PC-3 (cell line): ENCODE measurements at regions not wholly inside any gene's neighbourhood (a gene's known extent, or its start where the extent isn't known, plus 50 kb on each side); places are given as distances from the start of the nearest gene placed in this dataset. TPM values are rescaled to one million over a fixed set of nuclear protein-coding genes. Genes with fewer than 3 reads are reported as not detected.

Experiments
- ATAC-seq: fragments of 200-7000 bp; cut with Tn5 transposase; 2 replicates; pipeline ENCODE4 v1.9.1; 2020; ENCODE audit warnings: mild to moderate bottlenecking, moderate library complexity
- BruUV-seq: library from RNA; stranded (reverse); fragments of 400-500 nt; replicated peaks from 2 replicates; lab custom pipeline; 2021; lab: Mats Ljungman, UMichigan
- CTCF ChIA-PET: fragments of 300-600 bp; sonication (Branson Sonifier 250); formaldehyde crosslinking; loops from one replicate; lab custom pipeline; 2022; ENCODE audit warnings: antibody characterized with exemption; lab: Charles Lee
- POLR2A ChIA-PET: fragments of 300-600 bp; sonication (Branson Sonifier 250); formaldehyde crosslinking; loops from one replicate; lab custom pipeline; 2022; ENCODE audit warnings: antibody characterized with exemption; ENCODE audit not compliant: unreplicated experiment; lab: Charles Lee
- DNase-seq: peaks from one replicate; pipeline ENCODE4 v3.0.0-alpha.2; 2015
- H2AFZ ChIP-seq: fragments of 300-600 bp; sonication (generic); 2 replicates; pipeline ENCODE4 v1.6.0; 2016; ENCODE audit warnings: antibody characterized with exemption, low read length
- H3F3A ChIP-seq: fragments of 300-600 bp; sonication (generic); one replicate; pipeline ENCODE4 v1.6.0; 2017; ENCODE audit warnings: antibody characterized with exemption, low read length, control low read depth, mild to moderate bottlenecking; ENCODE audit not compliant: unreplicated experiment
- H3K27ac ChIP-seq: fragments of 300-600 bp; sonication (generic); 2 replicates; pipeline ENCODE4 v1.5.1; 2016; ENCODE audit warnings: mild to moderate bottlenecking, low read length
- H3K27me3 ChIP-seq: fragments of 300-600 bp; sonication (generic); 2 replicates; pipeline ENCODE4 v1.6.1; 2016; ENCODE audit warnings: low read length, mixed read lengths
- H3K36me3 ChIP-seq: fragments of 300-600 bp; sonication (generic); 2 replicates; pipeline ENCODE4 v1.6.1; 2016; ENCODE audit warnings: low read depth, mixed run types, low read length, mixed read lengths
- H3K4me1 ChIP-seq: fragments of 300-600 bp; sonication (generic); 2 replicates; pipeline ENCODE4 v1.5.1; 2016; ENCODE audit warnings: low read length; ENCODE audit not compliant: insufficient read depth
- H3K4me2 ChIP-seq: fragments of 300-600 bp; sonication (generic); 2 replicates; pipeline ENCODE4 v1.6.0; 2016; ENCODE audit warnings: low read length
- H3K4me3 ChIP-seq: fragments of 300-600 bp; sonication (generic); 2 replicates; pipeline ENCODE4 v1.5.1; 2016; ENCODE audit warnings: mild to moderate bottlenecking, low read length, mixed read lengths
- H3K79me2 ChIP-seq: fragments of 300-600 bp; sonication (generic); 2 replicates; pipeline ENCODE4 v1.6.1; 2017; ENCODE audit warnings: low read length, mixed read lengths
- H3K9ac ChIP-seq: fragments of 300-600 bp; sonication (generic); 2 replicates; pipeline ENCODE4 v1.6.0; 2016; ENCODE audit warnings: mild to moderate bottlenecking, low read length
- H3K9me2 ChIP-seq: fragments of 300-600 bp; sonication (generic); replicated peaks from 2 replicates; pipeline ENCODE4 v1.6.1; 2016; ENCODE audit warnings: mixed run types, low read length, mixed read lengths
- H3K9me3 ChIP-seq: fragments of 300-600 bp; sonication (generic); 2 replicates; pipeline ENCODE4 v1.6.1; 2016; ENCODE audit warnings: low read length, mixed read lengths
- H4K20me1 ChIP-seq: fragments of 300-600 bp; sonication (generic); 2 replicates; pipeline ENCODE4 v1.6.1; 2016; ENCODE audit warnings: low read length, mixed read lengths
- CTCF ChIP-seq: fragments of 300-600 bp; sonication (generic); conservative IDR thresholded peaks from 2 replicates; pipeline ENCODE4 v1.5.1; 2017; ENCODE audit warnings: antibody characterized with exemption, low read depth, mild to moderate bottlenecking, low read length
- EZH2 ChIP-seq: fragments of 300-600 bp; sonication (generic); IDR thresholded peaks from one replicate; pipeline ENCODE4 v1.6.1; 2017; ENCODE audit warnings: antibody characterized with exemption, mild to moderate bottlenecking, low read length; ENCODE audit not compliant: unreplicated experiment
- EZH2phosphoT487 ChIP-seq: fragments of 300-600 bp; sonication (generic); IDR thresholded peaks from 2 replicates; pipeline ENCODE4 v1.6.1; 2018; ENCODE audit warnings: mild to moderate bottlenecking, antibody characterized with exemption, low read length, borderline replicate concordance
- intact Hi-C: fragments of 100-400 bp; cut with micrococcal nuclease; formaldehyde crosslinking; loops from 2 replicates; pipeline ENCODE4 v1.9.0; 2023
- microRNA-seq: library from miRNA; unstranded; fragments of <30 nt; microRNA quantifications from one replicate; pipeline ENCODE4 v1.1.0, GENCODE V29; 2020; ENCODE audit not compliant: unreplicated experiment

GRCh38 chr2:56133441-56133840, 50.3 kb upstream of the CCDC85A start:
- intact Hi-C loops: loop anchor here (5.0 kb wide), 1 partner anchor 121 kb away; no protein-coding TSS in a partner anchor

GRCh38 chr2:56133931-56134629, 49.7 kb upstream of the CCDC85A start:
- H2AFZ ChIP-seq: 0 out of 2 replicates have a peak overlapping the region, but pooled peaks have one; percentile 28
- no TSS peak for BruUV-seq
- CTCF ChIA-PET: interaction anchor here (0.5 kb wide), 1 partner anchor 512 kb away, joined by 5 read pairs; no protein-coding TSS in a partner anchor

More at GRCh38 chr2:56133441-56133840, 50.3 kb upstream of the CCDC85A start:
- H3K27ac ChIP-seq: no peak overlapping the region
- no peaks in the 10 kb centered on the region for H4K20me1 ChIP-seq
- no peak overlapping the region for H3K4me2 ChIP-seq
- 0 out of 2 replicates have a peak overlapping the region, but pooled peaks have one; percentile 28 for H2AFZ ChIP-seq
- H3F3A ChIP-seq: no peaks in the 10 kb centered on the region
- POLR2A ChIA-PET: no interaction called here
- no peaks in the 10 kb centered on the region for H3K9me3 ChIP-seq
- no peak for TF ChIP-seq CTCF
- no peak for TF ChIP-seq EZH2phosphoT487
- TF ChIP-seq EZH2: no peak
- H3K9me2 ChIP-seq: no peaks in the 10 kb centered on the region
- no peaks in the 10 kb centered on the region for H3K79me2 ChIP-seq
- H3K27me3 ChIP-seq: peaks cover 29% of the 10 kb centered on the region
- ATAC-seq: no peak
- no peaks in the 10 kb centered on the region for H3K36me3 ChIP-seq
- H3K4me1 ChIP-seq: no peaks in the 10 kb centered on the region
- peak; percentile 14 for DNase-seq
- CTCF ChIA-PET: no interaction called here
- no peak overlapping the region for H3K9ac ChIP-seq
- BruUV-seq: no TSS peak
- no peak overlapping the region for H3K4me3 ChIP-seq

More at GRCh38 chr2:56133931-56134629, 49.7 kb upstream of the CCDC85A start:
- POLR2A ChIA-PET: interaction anchor here (0.7 kb wide), 1 partner anchor 275 kb away, joined by 3 read pairs; no protein-coding TSS in a partner anchor
- H3K9ac ChIP-seq: no peak overlapping the region
- H3K4me1 ChIP-seq: no peaks in the 10 kb centered on the region
- no peak overlapping the region for H3K4me2 ChIP-seq
- no peaks in the 10 kb centered on the region for H3F3A ChIP-seq
- no peaks in the 10 kb centered on the region for H3K36me3 ChIP-seq
- no peaks in the 10 kb centered on the region for H3K79me2 ChIP-seq
- H3K4me3 ChIP-seq: no peak overlapping the region
- H3K27ac ChIP-seq: no peak overlapping the region
- peaks cover 29% of the 10 kb centered on the region for H3K27me3 ChIP-seq
- no peaks in the 10 kb centered on the region for H3K9me2 ChIP-seq
- no peaks in the 10 kb centered on the region for H4K20me1 ChIP-seq
- TF ChIP-seq EZH2phosphoT487: no peak
- no peak for TF ChIP-seq EZH2
- DNase-seq (no peak), ATAC-seq (no peak)
- intact Hi-C loops: loop anchor here (5.0 kb wide), 1 partner anchor 122 kb away; no protein-coding TSS in a partner anchor
- no peaks in the 10 kb centered on the region for H3K9me3 ChIP-seq

Small RNAs in the stretch of these regions (microRNA-seq; reads per million reads assigned to microRNA genes)
- gene MIR216A (not detected), gene MIR216B (not detected), gene MIR217 (0.75 reads per million)
